Neural cell (in vitro differentiated cells): ENCODE measurements at regions not wholly inside any gene's neighbourhood (a gene's known extent, or its start where the extent isn't known, plus 50 kb on each side); places are given as distances from the start of the nearest gene placed in this dataset.

ENCODE experiments used
- CTCF ChIP-seq: fragments of 450-650 bp; IDR thresholded peaks from 2 replicates; pipeline ENCODE4 v1.5.1; 2014; ENCODE audit warnings: antibody characterized with exemption, mild to moderate bottlenecking, moderate library complexity; ENCODE audit not compliant: poor library complexity, severe bottlenecking
- EP300 ChIP-seq: fragments of 450-650 bp; conservative IDR thresholded peaks from 2 replicates; pipeline ENCODE4 v1.6.1; 2014; ENCODE audit warnings: antibody characterized with exemption, mild to moderate bottlenecking, moderate library complexity; ENCODE audit not compliant: poor library complexity, severe bottlenecking
- EZH2 ChIP-seq: fragments of 200-600, 300-800 bp; shearing (Covaris generic), sonication (generic); IDR thresholded peaks from 2 replicates; pipeline ENCODE4 v1.6.1; 2014; ENCODE audit warnings: antibody characterized with exemption, low read length, borderline replicate concordance, mild to moderate bottlenecking; ENCODE audit not compliant: insufficient read depth, poor library complexity, severe bottlenecking
- POLR2AphosphoS5 ChIP-seq: IDR thresholded peaks from 2 replicates; pipeline ENCODE4 v1.6.1; 2012
- REST ChIP-seq: IDR thresholded peaks from 2 replicates; pipeline ENCODE4 v1.6.1; 2012; ENCODE audit warnings: borderline replicate concordance
- SMC3 ChIP-seq: fragments of 450-650 bp; conservative IDR thresholded peaks from 2 replicates; pipeline ENCODE4 v1.6.1; 2014; ENCODE audit warnings: antibody characterized with exemption, mild to moderate bottlenecking, moderate library complexity; ENCODE audit not compliant: poor library complexity
- TAF1 ChIP-seq: IDR thresholded peaks from 2 replicates; pipeline ENCODE4 v1.6.1; 2012; ENCODE audit warnings: low read depth

GRCh38 chr2:142241016-142241415 lies 110.2 kb upstream of the LRP1B start:
- TF ChIP-seq TAF1 (no peak), SMC3 (no peak), CTCF (no peak), POLR2AphosphoS5 (no peak), REST (no peak), EP300 (no peak), EZH2 (no peak)
